Stomach (tissue), 8 donors: ENCODE measurements at regions not wholly inside any gene's neighbourhood (a gene's known extent, or its start where the extent isn't known, plus 50 kb on each side); places are given as distances from the start of the nearest gene placed in this dataset.
A peak's percentile ranks its signal among the peaks of the same experiment; 100 is the strongest.

ENCODE experiments used
- DNase-seq, 2 donors: peaks; one replicate each; pipeline versions ENCODE4 v3.0.0 to v3.0.0-alpha.2; 2013 to 2019
- H3K27ac ChIP-seq, 5 donors: fragments of 200-600 bp in 4 of 5; sonication (generic) in 4 of 5; one replicate each; pipeline ENCODE4 v1.5.1; 2013 to 2019; ENCODE audit warnings: mild to moderate bottlenecking in 1 of 5, moderate library complexity in 1 of 5
- H3K27me3 ChIP-seq, 3 donors: fragments of 200-600 bp; sonication (generic); one replicate each; pipeline ENCODE4 v1.5.1; 2017 to 2019; ENCODE audit warnings: mixed run types in 1 of 3
- H3K36me3 ChIP-seq, 4 donors: fragments of 200-600 bp; sonication (generic); 1 replicate in 3 of 4; 2 replicates in 1 of 4; pipeline ENCODE4 v1.5.1; 2016 to 2019
- H3K4me1 ChIP-seq, 4 donors: fragments of 200-600 bp; sonication (generic); one replicate each; pipeline ENCODE4 v1.5.1; 2016 to 2019
- H3K4me3 ChIP-seq, 4 donors: fragments of 200-600 bp; sonication (generic) in 3 of 4; one replicate each; pipeline ENCODE4 v1.5.1; 2016 to 2019; ENCODE audit warnings: mild to moderate bottlenecking in 1 of 4
- H3K9me3 ChIP-seq, 4 donors: fragments of 200-600 bp; sonication (generic); one replicate each; pipeline ENCODE4 v1.5.1; 2016 to 2019
- CTCF ChIP-seq, 7 experiments: fragments of 450-650 bp in 4 of 7; fragments of 200-600 bp in 3 of 7; sonication (generic) in 3 of 7; IDR thresholded peaks; one replicate each; pipeline ENCODE4 v1.5.1; 2016 to 2019; ENCODE audit warnings: antibody characterized with exemption in 7 of 7, control low read depth in 2 of 7, mild to moderate bottlenecking in 1 of 7
- EP300 ChIP-seq: sonication (generic); formaldehyde crosslinking; IDR thresholded peaks from one replicate; pipeline ENCODE4 v1.6.1; 2017; ENCODE audit warnings: antibody characterized with exemption
- POLR2A ChIP-seq, 4 donors: fragments of 450-650 bp; IDR thresholded peaks; one replicate each; pipeline ENCODE4 v1.6.1; 2016; ENCODE audit warnings: antibody characterized with exemption in 4 of 4, control low read depth in 2 of 4, mild to moderate bottlenecking in 1 of 4, moderate library complexity in 1 of 4
- POLR2AphosphoS5 ChIP-seq, 3 donors: sonication (generic); formaldehyde crosslinking; IDR thresholded peaks; one replicate each; pipeline ENCODE4 v1.6.1; 2016; ENCODE audit warnings: antibody characterized with exemption in 3 of 3
- WGBS, 5 donors: extraction: QIAGEN DNeasy Blood & Tissue Kit in 3 of 5; methylation state at CpG; one replicate each; pipeline versions ENCODE4 v1.1.5 to v1.1.7; 2013 to 2018; 5-methylcytosine and 5-hydroxymethylcytosine counted together
- intact Hi-C: fragments of 100-400 bp; cut with DNase I; formaldehyde crosslinking; loops from one replicate; pipeline ENCODE4 v1.15.1; 2023; ENCODE audit warnings: low total_unique reads
- donor health status: healthy with polysubstance abuse.
- donor health status: Bipolar disorder and iron deficiency.
- donor health status: healthy.

GRCh38 chr12:108399514-108399913 lies 60.4 kb upstream of the CMKLR1 start:
- intact Hi-C loops: no loop called here
- Histone ChIP-seq H3K36me3 (no peaks in the 10 kb centered on the region), H3K27me3 (no peaks in the 10 kb centered on the region), H3K4me1 (peaks cover 0 to 24% (median 10%) of the 10 kb centered on the region in 4 donors), H3K9me3 (no peaks in the 10 kb centered on the region), H3K27ac (peak overlapping the region in 1 of 5 donors; percentile 38), H3K4me3 (no peak overlapping the region)
- DNase-seq: peak in 1 of 2 donors; percentile 12
- whole genome bisulfite sequencing, 5 donors: 28 to 47% (median 41%) methylated on average over 5 of the region's 5 CpGs
- peak in 1 of 3 donors; percentile 25 for TF ChIP-seq POLR2AphosphoS5 (IDR thresholded peaks at IDR 0.05)
- TF ChIP-seq POLR2A (IDR thresholded peaks at IDR 0.05): no peak

- intact Hi-C loops: no loop called here
- peak overlapping the region in 2 of 5 donors; percentile 33 to 40 for H3K27ac ChIP-seq
- peaks cover 0 to 4% (median 0%) of the 10 kb centered on the region in 3 donors for H3K27me3 ChIP-seq
- TF ChIP-seq CTCF (IDR thresholded peaks at IDR 0.05) (no peak), POLR2A (IDR thresholded peaks at IDR 0.05) (no peak), EP300 (no peak), POLR2AphosphoS5 (IDR thresholded peaks at IDR 0.05) (peak in 1 of 3 donors; percentile 75)
- H3K4me3 ChIP-seq: no peak overlapping the region
- peak in 1 of 2 donors; percentile 67 for DNase-seq
- no peaks in the 10 kb centered on the region for H3K9me3 ChIP-seq
- peaks cover 0 to 20% (median 7%) of the 10 kb centered on the region in 4 donors for H3K4me1 ChIP-seq
- no peaks in the 10 kb centered on the region for H3K36me3 ChIP-seq
- 42 to 71% (median 65%) methylated on average over 5 of the region's 5 CpGs for WGBS, 5 donors
These were observed 55.1 kb upstream of the CMKLR1 start for GRCh38 chr12:108394196-108394595.

GRCh38 chr12:108392284-108392683 lies 53.2 kb upstream of the CMKLR1 start:
- TF ChIP-seq EP300: no peak
- no peak for TF ChIP-seq POLR2AphosphoS5 (IDR thresholded peaks at IDR 0.05)
- no peak for TF ChIP-seq POLR2A (IDR thresholded peaks at IDR 0.05)
- no peak for TF ChIP-seq CTCF (IDR thresholded peaks at IDR 0.05)
- Histone ChIP-seq H3K4me1 (peaks cover 0 to 14% (median 7%) of the 10 kb centered on the region in 4 donors), H3K27ac (no peak overlapping the region), H3K36me3 (no peaks in the 10 kb centered on the region), H3K27me3 (peaks cover 0 to 4% (median 0%) of the 10 kb centered on the region in 3 donors), H3K9me3 (no peaks in the 10 kb centered on the region), H3K4me3 (no peak overlapping the region)
- WGBS, 5 donors: 75 to 89% (median 81%) methylated on average over 5 of the region's 5 CpGs
- no peak for DNase-seq
- intact Hi-C loops: no loop called here

GRCh38 chr12:108390495-108391203 lies 51.5 kb upstream of the CMKLR1 start:
- H3K4me1 ChIP-seq: peaks cover 0 to 14% (median 7%) of the 10 kb centered on the region in 4 donors
- no peak overlapping the region for H3K4me3 ChIP-seq
- H3K36me3 ChIP-seq: no peaks in the 10 kb centered on the region
- no peak overlapping the region for H3K27ac ChIP-seq
- intact Hi-C loops: no loop called here
- peaks cover 0 to 4% (median 0%) of the 10 kb centered on the region in 3 donors for H3K27me3 ChIP-seq
- peaks cover 0 to 1% (median 0%) of the 10 kb centered on the region in 4 donors for H3K9me3 ChIP-seq
- DNase-seq: no peak
- no peak for TF ChIP-seq POLR2A (IDR thresholded peaks at IDR 0.05)
- TF ChIP-seq POLR2AphosphoS5 (IDR thresholded peaks at IDR 0.05): no peak
- TF ChIP-seq EP300: no peak
- no peak for TF ChIP-seq CTCF (IDR thresholded peaks at IDR 0.05)
- 31 to 39% (median 38%) methylated on average over 7 of the region's 7 CpGs for WGBS, 5 donors

GRCh38 chr12:108389544-108389943 lies 50.4 kb upstream of the CMKLR1 start:
- Histone ChIP-seq H3K27ac (no peak overlapping the region), H3K36me3 (no peaks in the 10 kb centered on the region), H3K27me3 (peaks cover 0 to 4% (median 0%) of the 10 kb centered on the region in 3 donors), H3K4me1 (peaks cover 0 to 9% (median 4%) of the 10 kb centered on the region in 4 donors), H3K9me3 (peaks cover 0 to 12% (median 8%) of the 10 kb centered on the region in 4 donors), H3K4me3 (no peak overlapping the region)
- TF ChIP-seq POLR2AphosphoS5 (IDR thresholded peaks at IDR 0.05): no peak
- TF ChIP-seq POLR2A (IDR thresholded peaks at IDR 0.05): no peak
- TF ChIP-seq EP300: no peak
- no peak for TF ChIP-seq CTCF (IDR thresholded peaks at IDR 0.05)
- no peak for DNase-seq
- WGBS, 5 donors: 82 to 94% (median 89%) methylated on average over 1 of the region's 1 CpG
- intact Hi-C loops: no loop called here
